ENCODE measurements at regions not wholly inside any gene's neighbourhood (a gene's known extent, or its start where the extent isn't known, plus 50 kb on each side); places are given as distances from the start of the nearest gene placed in this dataset.
"Not testable (repeated sequence)": the region's sequence is repeated elsewhere in the genome, so short reads cannot be mapped to it uniquely, and the experiment has no call there.

GRCh38 chr1:214857716-214858115 lies 224.8 kb upstream of the KCNK2 start:
- TF ChIP-seq, protein P1, sequence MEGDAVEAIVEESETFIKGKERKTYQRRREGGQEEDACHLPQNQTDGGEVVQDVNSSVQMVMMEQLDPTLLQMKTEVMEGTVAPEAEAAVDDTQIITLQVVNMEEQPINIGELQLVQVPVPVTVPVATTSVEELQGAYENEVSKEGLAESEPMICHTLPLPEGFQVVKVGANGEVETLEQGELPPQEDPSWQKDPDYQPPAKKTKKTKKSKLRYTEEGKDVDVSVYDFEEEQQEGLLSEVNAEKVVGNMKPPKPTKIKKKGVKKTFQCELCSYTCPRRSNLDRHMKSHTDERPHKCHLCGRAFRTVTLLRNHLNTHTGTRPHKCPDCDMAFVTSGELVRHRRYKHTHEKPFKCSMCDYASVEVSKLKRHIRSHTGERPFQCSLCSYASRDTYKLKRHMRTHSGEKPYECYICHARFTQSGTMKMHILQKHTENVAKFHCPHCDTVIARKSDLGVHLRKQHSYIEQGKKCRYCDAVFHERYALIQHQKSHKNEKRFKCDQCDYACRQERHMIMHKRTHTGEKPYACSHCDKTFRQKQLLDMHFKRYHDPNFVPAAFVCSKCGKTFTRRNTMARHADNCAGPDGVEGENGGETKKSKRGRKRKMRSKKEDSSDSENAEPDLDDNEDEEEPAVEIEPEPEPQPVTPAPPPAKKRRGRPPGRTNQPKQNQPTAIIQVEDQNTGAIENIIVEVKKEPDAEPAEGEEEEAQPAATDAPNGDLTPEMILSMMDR (IDR thresholded peaks at IDR 0.05; ENCODE audit: low read depth, low read length), result no peak

GRCh38 chr1:214859647-214860046 lies 222.9 kb upstream of the KCNK2 start:
- TF ChIP-seq, protein P1 (IDR thresholded peaks at IDR 0.05; ENCODE audit: low read depth, low read length), result no peak
- no peak overlapping the region for H3K4me3 ChIP-seq (ENCODE audit: low read depth, low read length)

More at GRCh38 chr1:214857716-214858115, 224.8 kb upstream of the KCNK2 start:
- H3K4me3 ChIP-seq (ENCODE audit: low read depth, low read length), result no peak overlapping the region

DNA sequence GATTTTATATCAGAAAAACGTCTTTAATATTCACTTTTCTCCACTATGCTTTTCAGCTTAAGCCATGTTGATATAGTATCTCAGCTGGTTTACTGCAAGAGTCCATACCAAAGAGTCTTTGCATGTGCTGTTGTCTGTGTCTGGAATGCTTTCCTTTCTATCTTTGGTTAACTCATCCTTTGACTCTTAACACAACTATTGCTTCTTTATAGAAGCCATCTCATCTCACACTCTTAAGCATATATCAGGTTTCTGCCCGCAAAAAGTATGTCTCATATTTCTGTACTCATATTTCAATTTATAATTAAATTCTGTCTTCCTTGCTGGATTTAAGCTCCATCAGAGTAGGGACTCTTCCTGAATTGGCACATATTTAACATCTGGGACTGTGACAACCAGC lies 220.9 kb upstream of the KCNK2 start:
- H3K4me3 ChIP-seq (ENCODE audit: low read depth, low read length), result no peak overlapping the region
- TF ChIP-seq, protein P1 (IDR thresholded peaks at IDR 0.05; ENCODE audit: low read depth, low read length), result no peak

DNA sequence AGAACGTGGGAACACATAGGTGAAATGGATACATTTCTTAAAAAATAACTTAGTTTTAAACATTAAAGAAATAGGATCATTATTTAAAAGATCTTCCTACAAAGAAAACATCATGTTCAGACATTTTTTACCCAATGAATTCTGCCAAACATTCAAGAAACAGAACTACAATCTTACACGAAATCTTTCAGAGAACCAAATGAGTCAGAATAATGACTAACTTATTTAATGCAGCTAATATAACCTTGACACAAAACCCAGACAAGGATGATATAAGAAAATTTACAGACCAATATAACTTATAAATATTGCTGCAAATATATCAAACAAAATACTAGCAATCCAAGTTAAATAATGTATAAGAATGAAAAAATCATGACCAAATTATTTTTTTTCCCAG lies 220.1 kb upstream of the KCNK2 start:
- TF ChIP-seq, protein P1 (IDR thresholded peaks at IDR 0.05; ENCODE audit: low read depth, low read length), result no peak
- no peak overlapping the region for H3K4me3 ChIP-seq (ENCODE audit: low read depth, low read length)

DNA sequence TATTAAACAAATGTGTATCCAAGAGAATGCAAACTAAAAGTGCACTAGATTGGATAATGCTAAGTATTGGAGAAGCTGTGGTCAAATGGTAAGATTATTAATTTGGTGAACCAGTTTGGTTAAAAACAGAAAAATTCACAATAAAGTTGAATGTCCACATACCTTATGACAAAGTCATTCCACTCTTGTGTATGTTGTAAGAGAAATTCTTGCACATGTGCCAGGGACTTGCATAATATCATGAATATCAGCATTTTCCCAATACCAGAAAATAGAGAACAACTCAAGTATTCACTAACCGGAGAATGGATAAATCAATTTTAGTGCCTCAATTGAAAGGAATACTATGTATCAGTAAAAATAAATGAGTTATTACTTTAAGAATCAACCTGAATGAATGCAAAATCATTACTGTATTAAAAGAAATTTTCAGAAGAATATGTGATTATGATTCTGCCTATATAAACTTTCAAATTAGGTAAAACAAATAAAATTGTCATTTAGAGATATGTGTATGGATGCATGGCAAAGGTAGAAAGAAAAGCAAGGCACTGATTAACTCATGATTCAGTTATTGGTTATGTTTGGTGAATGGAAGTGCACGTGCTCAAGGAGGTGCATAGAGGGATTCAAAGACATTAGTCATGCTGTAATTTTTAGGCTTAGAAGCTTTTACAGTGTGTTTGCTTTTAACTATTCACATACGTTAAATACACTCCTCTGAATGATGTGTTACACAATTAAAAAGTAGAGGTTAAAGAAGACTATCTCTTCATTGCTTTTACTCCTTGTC lies 217.4 kb upstream of the KCNK2 start:
- TF ChIP-seq, protein P1 (IDR thresholded peaks at IDR 0.05; ENCODE audit: low read depth, low read length), result no peak
- no peak overlapping the region for H3K4me3 ChIP-seq (ENCODE audit: low read depth, low read length)

GRCh38 chr1:214870426-214870825 lies 212.1 kb upstream of the KCNK2 start:
- not testable (repeated sequence) for H3K4me3 ChIP-seq (ENCODE audit: low read depth, low read length)

DNA sequence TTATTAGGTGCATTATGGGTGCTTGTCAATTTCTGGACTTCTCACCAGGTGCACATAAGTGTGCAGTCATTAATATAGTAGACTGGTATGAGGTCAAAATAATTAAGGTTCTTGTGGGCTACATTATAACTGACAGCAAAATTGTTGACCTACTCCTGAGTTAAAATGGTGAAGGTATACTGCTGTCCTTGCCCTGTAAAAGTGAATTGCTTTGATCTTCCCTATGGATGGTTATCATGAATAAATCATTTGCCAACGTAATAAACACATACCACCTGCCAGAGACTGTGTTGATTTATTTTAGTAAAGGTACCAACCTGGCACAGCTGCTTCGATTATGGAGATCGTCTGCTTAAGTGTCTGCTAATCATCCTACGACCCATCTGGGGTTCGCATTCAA lies 201.6 kb upstream of the KCNK2 start:
- no peak overlapping the region for H3K4me3 ChIP-seq (ENCODE audit: low read depth, low read length)
- TF ChIP-seq, protein P1 (IDR thresholded peaks at IDR 0.05; ENCODE audit: low read depth, low read length), result no peak

- TF ChIP-seq, protein P1 (IDR thresholded peaks at IDR 0.05; ENCODE audit: low read depth, low read length), result no peak
Measured at GRCh38 chr1:214882616-214883015, 199.9 kb upstream of the KCNK2 start.

More at GRCh38 chr1:214882616-214883015, 199.9 kb upstream of the KCNK2 start:
- H3K4me3 ChIP-seq (ENCODE audit: low read depth, low read length), result no peak overlapping the region

Data from WI38 (cell line).